AG08396 (cell line): ENCODE measurements at regions not wholly inside any gene's neighbourhood (a gene's known extent, or its start where the extent isn't known, plus 50 kb on each side); places are given as distances from the start of the nearest gene placed in this dataset.
"Not testable (repeated sequence)": the region's sequence is repeated elsewhere in the genome, so short reads cannot be mapped to it uniquely, and the experiment has no call there.

ENCODE experiments used
- DNase-seq: peaks from one replicate; pipeline ENCODE4 v3.0.0; 2012; ENCODE audit warnings: low spot score, mixed read lengths

DNA sequence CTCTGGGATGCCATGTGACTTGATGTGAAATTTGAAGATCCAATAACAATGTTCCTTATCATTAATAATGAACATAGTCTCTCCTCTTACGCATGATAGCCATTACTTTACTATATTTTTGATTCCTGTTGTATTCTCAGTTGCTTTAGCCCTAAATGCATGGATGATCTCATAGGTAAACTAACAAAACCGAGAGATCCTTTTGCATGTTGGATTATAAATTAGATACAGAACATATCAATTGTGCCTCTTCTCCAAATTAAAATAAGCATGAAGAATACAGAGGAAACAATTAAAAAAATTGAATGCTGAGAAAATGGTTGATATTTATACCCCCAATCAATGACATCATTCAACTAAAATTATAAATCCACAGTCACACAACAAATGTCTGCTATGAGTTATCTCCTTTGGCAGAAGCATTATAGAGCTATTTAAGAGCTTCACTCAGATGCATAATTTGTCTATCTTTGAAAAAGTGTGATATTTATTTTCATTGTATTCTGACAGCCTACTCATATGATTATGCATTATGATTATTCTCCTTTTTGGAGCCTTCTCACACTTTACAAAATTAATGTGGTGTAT lies 386.4 kb upstream of the STXBP6 start:
- no peak for DNase-seq

DNA sequence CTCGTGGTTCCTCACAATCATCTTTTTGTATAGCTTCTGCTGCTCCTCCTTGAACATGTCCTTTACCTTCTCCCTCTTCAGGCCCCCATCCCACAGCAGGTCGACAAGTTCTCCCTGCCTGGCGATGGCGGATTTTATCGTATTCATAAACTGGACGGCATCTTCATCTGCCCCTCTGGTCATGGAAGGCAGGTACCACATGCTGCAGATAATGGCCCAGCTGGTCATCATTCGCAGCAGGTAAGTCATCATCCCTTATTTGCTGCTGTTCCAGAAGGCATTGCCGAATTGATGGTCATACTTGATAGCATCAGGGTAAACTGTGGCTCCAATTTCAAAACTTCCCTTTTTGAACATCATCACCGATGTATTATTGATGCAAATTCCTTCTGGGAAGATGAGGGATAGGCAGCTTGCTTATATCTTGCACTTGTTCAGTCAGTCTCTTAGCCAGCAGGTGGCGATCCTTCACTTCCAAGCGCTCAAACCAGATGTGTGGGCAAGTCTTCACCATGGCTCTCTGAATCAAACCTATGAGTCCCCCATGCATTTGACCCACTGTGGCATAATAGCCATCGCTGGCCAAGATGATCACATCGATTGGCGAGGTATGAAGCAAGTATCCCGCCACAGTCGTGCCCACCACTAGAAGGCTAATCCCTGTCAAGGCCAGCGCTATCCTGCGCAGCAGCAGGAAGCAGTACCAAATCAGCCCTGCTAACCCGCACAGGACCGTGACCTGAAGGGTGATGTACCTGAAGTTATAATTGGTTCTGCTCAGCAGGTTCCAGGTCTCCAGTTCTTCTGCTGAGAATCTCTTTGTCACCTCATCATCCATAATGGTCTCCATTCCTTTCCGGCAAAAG lies 381.5 kb upstream of the STXBP6 start:
- DNase-seq = no peak

DNA sequence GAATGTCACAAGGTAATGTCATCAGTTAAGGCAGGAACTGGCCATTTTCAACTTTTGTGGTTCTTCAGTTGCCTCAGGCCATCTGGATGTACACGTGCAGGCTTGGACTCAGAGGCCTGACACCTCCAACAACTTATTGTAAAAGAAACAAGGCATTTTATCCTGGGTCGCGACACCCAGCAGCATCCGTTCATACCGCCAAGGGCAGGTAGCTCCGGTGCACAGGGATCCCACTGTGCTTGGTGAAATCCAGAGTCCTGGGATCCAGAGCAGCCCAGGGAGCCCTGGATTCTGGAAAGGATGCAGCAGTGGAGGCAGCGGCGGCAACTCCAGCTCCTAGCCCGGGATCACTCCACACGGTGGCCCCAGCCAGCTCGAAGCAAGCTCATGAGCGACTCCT lies 380.9 kb upstream of the STXBP6 start:
- DNase-seq = no peak

DNA sequence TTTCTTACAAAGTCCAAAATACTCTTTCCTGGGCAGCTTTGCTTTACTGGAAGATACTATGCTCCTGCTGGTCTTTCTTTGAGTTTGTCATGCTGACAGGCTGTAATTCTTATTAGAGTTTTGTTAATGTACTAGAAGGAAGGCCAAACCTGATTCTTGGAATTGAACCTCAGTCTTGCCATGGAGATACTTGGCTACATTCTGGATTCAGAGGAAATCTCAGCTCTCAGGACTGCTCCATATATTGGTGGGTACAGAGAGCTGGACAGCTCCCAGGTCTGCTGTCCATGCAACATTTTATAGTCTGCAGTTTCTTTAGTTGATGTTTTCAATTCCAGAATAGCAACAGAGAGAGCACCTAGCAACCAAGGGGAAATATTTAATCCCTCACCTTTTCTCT lies 363.1 kb upstream of the STXBP6 start:
- DNase-seq = no peak

DNA sequence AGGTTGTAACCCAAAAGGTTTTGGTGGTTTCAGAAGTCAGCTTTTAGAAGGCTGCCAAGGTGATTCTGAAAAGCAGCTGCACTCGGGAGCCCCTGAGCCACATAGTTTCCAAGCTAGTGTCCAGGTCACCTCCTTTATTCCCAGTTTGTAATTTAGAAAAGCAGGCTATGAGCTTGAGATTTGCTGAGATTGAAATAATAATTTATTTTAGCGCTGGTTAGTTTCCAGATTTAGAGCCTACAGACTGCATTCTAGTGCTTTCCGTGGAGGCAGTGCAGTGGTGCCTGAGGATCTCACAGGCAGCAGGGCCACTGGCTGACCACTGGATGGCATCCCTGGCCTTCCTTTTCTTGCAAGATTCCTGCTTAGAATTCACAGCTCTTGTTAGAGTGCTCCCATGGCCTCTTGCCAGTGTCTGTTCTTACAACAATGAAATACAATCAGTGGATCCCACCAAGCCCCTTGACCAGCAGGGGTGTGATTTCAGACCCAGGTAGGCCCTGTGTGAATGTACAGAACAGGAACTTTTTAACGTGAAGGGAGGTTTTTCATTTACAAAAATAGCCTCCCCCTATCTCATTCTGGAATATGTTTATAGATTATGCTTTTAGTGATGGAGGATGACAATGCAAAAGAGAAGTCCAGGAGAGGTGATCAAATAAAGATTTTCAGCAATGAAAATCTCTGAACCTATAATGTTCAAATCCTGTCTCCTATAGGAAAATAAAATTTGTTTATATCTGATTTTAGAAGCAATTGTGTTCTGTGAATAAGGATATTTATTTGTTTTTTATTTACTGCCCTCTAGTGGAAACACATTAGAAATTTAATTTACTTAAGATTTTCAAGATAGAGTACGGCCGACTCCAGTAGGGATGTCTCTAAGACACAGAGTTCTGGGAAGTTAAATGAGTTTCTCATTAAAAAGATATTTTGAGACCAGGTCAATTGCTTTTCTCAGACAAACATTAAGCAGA lies 362.1 kb upstream of the STXBP6 start:
- no peak for DNase-seq

DNA sequence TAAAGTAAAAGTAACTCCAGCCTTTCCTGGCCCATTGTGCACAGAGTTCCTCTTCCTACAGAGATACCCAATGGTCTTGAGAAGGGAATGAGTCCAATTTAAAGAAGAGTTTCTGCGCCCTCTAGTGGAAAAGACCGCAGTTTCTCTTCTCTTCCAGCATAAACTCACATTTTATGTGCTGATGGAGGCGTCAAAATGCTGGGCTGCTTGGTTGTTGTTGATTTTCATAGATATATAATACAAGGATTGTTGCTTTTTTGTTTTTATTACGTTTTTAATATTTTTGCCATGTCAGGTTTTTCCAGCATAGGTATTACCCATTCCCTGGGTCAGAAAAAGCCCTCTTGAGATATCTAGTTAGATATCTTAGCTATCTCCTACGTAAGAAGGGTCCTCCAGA lies 356.9 kb upstream of the STXBP6 start:
- no peak for DNase-seq

DNA sequence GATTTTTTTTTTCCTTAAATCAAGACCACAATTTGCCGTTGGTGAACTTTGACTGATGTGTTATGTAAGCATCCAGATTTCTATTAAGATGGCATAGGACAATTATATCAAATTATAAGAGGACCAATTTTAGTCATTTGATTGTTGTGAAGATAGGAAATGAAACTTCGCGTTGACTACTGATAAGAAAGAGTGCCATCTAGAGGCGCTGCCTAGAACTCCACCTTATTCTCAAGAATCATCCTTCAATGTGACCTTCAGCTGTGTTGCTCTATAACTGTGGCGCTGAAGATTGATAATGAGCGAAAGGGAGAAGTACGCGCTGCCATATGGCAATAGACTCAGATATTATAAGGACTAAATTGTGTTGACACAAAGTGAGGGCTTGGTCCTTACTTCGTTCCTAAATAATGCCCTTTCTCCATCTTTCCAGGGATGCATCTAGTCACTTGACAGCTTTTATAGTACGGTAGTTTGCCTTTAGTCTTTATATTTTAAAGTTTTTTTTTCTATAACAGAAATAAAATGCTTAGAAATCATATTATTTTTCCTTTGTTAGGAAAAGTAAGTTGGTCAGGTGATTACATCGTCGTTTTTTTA lies 350.8 kb upstream of the STXBP6 start:
- peak; percentile 13 for DNase-seq

DNA sequence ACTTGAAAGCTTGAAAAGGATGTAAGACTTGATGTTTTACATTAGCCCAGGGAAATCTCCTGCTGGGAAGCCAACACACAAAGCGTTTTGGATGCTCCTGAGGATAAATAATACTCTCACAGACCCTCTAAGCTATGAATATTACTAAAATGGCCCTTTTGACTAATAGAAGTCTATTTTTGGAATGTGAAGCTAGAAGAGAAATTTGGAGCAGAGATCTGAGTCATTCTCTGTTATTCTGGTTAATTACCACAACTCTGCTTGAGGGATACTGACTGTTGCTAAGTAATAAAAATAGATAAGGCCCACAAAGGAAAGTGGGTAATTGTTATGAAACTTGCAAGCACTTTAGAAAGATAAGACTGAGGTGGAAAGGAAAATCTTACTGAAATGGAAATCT lies 346.2 kb upstream of the STXBP6 start:
- no peak for DNase-seq

DNA sequence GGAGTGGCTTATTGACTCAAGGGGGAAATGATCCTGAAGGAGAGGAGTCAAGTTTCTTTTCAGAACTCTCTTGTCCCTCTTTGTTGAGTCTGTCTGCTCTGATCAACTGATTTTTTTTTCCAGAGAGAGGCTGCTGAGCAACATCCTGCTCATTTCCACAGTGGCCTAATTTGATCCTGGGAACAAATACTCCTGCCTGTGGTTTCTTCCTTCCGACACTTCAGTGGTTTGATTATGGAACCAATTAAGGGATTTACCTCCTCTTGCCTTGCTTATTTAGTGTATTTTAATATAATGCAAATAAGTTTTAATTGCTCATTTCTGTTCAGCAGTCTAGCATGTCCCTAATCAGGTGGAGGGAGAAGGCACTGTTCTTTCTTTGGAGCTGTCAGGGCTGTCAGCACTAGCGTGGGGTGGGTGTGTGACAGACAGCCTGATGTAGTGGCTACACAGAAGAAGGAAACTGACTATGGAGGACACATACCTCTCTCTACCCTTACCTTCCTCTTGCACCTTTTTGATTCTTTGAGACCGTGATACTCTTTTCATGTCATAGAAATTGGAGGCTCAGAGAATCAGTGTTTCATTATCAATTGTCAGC lies 344.9 kb upstream of the STXBP6 start:
- DNase-seq = no peak

DNA sequence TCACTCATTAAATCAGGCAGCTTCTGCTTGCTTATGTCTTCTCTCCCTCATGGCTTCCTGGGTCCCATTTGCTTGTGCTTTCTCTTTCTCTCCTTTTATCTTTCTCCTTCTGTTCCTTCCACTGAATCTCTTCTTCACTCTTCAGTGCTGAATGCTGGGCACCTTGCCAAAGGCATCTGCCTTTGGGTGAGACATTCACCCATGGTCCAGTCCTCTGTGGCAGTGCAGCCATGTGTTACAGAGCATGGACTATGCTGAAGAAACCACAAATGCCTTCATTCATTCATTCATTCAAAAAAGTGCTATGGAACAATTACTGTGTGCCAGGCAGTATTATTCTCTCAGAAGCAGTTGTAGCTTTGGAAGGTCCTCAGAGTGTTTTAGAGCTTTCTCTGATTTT lies 344.4 kb upstream of the STXBP6 start:
- no peak for DNase-seq

DNA sequence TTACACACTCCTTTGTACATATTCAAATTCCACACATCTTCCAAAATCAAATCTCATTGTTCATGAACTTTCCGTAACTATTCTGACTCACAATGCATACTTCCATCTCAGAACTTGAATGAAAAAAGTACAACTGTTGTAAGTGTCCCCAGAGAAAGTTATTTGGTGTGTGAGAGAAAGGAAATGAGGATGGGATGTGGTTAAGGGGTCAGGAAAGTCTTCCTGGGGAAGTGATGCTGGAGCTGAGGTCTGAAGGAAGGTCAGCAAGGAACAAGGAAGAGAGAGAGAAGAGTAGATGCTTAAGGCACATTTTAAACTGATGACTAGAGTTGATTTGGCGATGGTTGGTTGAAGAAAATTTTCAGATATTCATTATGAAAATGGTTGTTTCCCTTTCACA lies 340.0 kb upstream of the STXBP6 start:
- DNase-seq = no peak

DNA sequence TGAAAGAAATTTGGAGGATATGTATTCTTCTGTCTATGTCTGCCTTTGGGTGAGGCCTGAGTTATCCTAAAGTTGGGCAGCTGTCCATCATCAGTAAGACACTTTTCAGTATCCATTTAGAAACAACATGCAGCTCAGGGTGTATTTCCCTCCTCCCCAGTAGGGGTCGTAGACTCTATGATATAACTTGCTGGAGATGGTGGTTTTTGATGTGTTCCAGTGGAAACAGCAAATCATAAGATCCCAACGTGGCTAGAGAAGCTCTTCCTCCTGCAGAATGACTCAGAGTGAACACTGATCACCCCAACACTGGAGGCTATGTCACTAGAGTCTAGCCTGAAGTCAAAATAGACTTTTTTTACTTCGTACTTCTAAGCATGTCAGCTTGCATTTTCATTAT lies 331.6 kb upstream of the STXBP6 start:
- DNase-seq = no peak

DNA sequence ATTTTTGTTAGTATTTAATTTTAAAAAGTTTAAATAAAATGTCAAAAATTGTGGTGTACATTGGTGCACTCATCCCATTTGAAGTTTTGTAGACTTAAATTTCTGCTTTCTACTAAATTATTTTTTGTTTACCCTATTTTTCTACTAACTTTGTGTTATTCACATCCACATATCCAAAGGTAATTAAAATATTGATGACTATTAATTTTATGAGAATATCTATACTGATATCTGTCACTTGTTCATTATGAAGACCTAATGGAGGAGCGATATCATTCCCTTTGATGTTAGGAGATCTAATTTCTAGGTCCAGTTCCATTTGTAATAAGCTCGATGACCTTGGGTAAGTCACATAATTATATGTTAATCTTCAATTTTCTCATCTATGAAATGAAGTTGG lies 325.7 kb upstream of the STXBP6 start:
- no peak for DNase-seq

DNA sequence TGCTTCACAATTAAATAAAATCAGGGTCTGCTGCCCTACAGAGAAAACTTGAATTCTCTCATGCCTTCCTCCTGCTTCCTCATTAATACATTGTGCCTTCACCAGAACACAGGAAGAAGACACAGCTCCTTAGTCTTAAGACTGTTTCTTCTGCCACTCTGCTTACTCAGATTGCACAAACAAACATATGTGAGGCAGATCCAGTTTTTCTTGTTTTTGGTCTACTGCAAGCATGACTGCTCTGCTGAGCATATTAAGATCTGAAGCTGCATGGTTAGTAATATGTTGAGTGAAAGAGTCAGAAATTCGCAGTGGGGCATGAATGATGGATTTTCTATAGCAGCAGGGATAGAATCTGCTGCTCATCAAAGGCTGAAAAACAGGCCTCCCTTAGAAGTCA lies 321.1 kb upstream of the STXBP6 start:
- no peak for DNase-seq

DNA sequence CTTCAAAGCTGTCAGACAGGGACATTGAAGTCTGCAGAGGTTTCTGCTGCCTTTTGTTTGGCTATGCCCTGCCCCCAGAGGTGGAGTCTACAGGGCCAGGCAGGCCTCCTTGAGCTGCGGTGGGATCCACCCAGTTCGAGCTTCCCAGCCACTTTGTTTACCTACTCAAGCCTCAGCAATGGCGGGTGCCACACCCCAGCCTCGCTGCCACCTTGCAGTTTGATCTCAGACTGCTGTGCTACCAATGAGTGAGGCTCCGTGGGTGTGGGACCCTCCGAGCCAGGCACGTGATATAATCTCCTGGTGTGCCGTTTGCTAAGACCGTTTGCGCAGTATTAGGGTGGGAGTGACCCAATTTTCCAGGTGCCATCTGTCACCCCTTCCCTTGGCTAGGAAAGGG lies 320.1 kb upstream of the STXBP6 start:
- DNase-seq = not testable (repeated sequence)

DNA sequence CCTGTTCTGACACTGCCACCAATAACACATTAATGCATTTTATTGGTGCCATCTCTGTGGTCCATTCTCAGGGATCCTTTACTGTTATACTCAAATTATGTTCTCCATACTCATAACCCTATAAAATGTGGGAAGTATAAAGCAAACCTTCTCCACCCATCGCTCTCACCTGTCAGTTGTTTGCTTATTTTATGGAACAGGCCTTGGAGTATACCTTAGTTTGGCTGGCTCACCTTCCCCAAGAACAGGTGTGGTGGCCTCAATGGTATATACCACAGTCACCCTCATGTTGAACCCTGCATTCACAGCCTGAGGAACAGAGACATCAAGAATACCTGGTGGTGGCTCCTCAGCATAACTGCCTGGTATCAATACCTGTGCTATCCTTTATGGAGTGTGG lies 308.4 kb upstream of the STXBP6 start:
- DNase-seq = no peak

DNA sequence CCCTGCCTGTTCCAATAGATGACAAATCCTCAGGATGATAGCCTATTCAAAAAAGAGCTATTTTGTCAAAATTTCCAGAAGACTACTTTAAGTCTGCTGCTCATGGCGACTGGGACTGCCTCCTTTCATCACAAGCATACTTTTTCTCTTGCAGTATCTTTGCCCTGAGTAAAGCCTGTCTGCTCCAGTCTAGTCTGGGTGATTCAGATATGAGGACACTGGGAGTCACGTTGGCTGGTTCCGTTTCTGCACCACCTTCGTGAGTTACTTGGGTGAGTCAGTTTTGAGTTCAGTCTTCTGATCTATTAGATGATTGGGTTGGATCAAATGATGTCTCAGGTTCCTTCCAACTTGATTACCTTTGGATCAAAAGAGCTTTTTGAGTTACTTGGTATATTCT lies 301.3 kb upstream of the STXBP6 start:
- DNase-seq = no peak

DNA sequence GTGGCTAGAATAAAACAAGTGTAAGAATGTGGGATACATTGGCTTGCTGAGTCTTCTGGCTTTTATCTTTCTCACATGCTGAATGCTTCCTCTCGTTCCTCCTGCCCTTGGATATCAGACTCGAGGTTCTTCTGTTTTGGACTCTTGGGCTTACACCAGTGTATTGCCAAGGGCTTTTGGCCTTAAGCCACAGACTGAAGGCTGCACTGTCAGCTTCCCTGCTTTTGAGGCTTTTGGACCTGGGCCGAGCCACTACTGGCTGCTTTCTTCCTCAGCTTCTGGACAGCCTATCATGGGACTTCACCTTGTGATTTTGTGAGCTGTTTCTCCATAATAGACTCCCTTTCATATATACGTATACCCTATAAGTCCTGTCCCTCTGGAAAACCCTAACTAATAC lies 300.9 kb upstream of the STXBP6 start:
- DNase-seq = no peak

DNA sequence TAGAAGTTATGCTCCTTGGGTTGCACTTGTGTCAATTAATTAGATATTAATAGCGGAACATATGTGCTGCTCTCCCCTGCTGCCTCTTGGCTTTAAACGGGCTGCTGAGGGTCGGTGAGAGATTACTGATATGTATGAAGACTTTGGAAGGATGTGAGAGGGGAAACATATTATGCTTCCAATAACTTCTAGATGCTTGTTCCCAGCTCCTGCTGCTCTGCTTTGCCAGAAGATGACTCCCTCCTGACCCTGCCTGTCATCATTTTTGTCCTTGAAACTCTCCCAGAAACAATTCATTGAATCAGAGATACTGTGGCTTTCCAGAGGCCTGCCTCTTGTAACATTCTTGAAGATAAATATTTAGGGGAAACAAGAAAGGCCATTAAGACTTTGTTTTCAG lies 300.1 kb upstream of the STXBP6 start:
- no peak for DNase-seq

DNA sequence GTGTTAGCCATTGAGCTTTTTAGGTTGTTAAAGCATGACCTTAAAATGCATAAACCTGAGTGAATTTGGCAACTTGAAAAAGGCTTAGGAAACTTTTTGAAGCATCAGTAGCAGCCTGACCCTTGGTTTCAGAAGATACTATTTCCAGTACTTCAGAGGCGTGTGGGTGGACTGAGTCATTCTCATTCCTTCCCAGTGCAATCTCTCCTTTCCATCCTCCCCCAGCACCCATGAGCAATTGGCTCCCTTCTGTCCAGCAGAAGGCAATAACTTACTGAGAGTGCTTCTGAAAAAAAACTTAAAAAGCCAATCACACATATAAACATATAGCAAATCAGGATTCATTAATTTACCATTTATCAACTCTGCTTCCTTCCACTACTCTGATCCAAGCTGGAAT lies 299.3 kb upstream of the STXBP6 start:
- DNase-seq = no peak

DNA sequence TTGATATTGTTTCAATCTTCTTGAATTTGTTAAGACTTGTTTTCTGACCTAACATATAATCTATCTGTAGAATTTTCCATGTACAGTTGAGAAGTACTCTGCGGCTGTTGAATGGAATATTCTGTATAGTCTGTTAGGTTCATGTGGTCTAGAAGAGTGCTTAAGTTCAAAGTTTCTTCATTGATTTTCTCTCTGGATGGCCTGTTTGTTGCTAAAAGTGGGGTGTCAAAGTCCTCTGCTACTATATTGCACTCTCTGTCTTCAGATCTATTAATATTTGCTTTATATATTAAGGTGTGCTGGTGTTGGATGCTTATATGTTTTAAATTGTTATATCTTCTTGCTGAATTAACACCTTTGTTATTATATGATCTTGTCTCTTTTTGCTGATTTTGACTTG lies 290.9 kb upstream of the STXBP6 start:
- DNase-seq = no peak

DNA sequence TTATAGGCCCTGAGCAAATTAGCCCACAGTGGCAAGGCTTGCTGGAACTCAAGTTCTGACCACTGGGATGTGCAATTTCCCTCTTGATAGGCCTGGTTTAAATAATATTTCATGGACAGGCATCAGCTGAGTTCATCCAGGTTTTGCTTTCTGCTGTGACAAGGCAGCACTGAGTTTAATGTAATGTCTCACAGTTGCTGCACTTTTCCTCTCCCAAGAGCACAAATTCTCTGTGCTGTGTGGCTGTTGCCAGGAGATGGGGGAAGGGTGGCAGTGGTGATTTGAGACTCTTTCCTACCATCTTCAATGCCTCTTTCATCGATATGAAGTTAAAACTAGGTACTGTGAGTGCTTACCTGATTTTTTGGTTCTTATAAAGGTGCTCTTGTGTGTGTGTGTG lies 272.8 kb upstream of the STXBP6 start:
- DNase-seq = no peak
